ENCODE measurements at regions not wholly inside any gene's neighbourhood (a gene's known extent, or its start where the extent isn't known, plus 50 kb on each side); places are given as distances from the start of the nearest gene placed in this dataset.

GRCh38 chr22:47315862-47316419, 553.5 kb downstream of the TBC1D22A start:
- TF ChIP-seq POLR2A (IDR thresholded peaks at IDR 0.05) = no peak
- no peak for TF ChIP-seq CTCF (IDR thresholded peaks at IDR 0.05)
- no peak for TF ChIP-seq EP300 (IDR thresholded peaks at IDR 0.05)
- no peak for TF ChIP-seq POLR2AphosphoS5 (IDR thresholded peaks at IDR 0.05)
